HEK293 (cell line): ENCODE measurements at regions not wholly inside any gene's neighbourhood (a gene's known extent, or its start where the extent isn't known, plus 50 kb on each side); places are given as distances from the start of the nearest gene placed in this dataset.
A peak's percentile ranks its signal among the peaks of the same experiment; 100 is the strongest.

Source experiments
- CTCF ChIA-PET: fragments of 350-600 bp; formaldehyde crosslinking; extraction: SDS; loops from one replicate; lab custom pipeline; 2021; ENCODE audit warnings: antibody characterized with exemption; lab: Yijun Ruan, JAX
- POLR2A ChIA-PET: fragments of 300-600 bp; formaldehyde crosslinking; extraction: SDS; loops from one replicate; lab custom pipeline; 2020; ENCODE audit warnings: antibody characterized with exemption, inconsistent platforms; lab: Yijun Ruan, JAX
- H3K27ac ChIP-seq: fragments of 200-500 bp; sonication (Bioruptor generic); 2 replicates; pipeline ENCODE4 v1.5.1; 2014; ENCODE audit warnings: low read depth, low read length, control low read depth, inconsistent platforms; ENCODE audit errors: extremely low read depth
- H3K36me3 ChIP-seq, 2 experiments: fragments of 200-500 bp in 1 of 2; sonication (Bioruptor generic) in 1 of 2; 1 replicate in 1 of 2; 2 replicates in 1 of 2; pipeline ENCODE4 v1.5.1; 2014 to 2017; ENCODE audit warnings: inconsistent platforms in 2 of 2, low read length in 2 of 2; ENCODE audit not compliant: control insufficient read depth in 2 of 2, insufficient read depth in 1 of 2
- H3K4me1 ChIP-seq: fragments of 200-500 bp; sonication (Bioruptor generic); 2 replicates; pipeline ENCODE4 v1.5.1; 2014; ENCODE audit warnings: mild to moderate bottlenecking, low read length, inconsistent platforms; ENCODE audit not compliant: control insufficient read depth, insufficient read depth
- H3K4me3 ChIP-seq: 2 replicates; pipeline ENCODE4 v1.5.1; 2011; ENCODE audit warnings: low read depth, mild to moderate bottlenecking, control low read depth, low read length, moderate library complexity
- H3K9me3 ChIP-seq: fragments of 200-500 bp; sonication (Bioruptor generic); 2 replicates; pipeline ENCODE4 v1.5.1; 2014; ENCODE audit warnings: low read depth, low read length, inconsistent platforms; ENCODE audit not compliant: control insufficient read depth, insufficient read depth
- BCL11A ChIP-seq: fragments of 450-650 bp; formaldehyde crosslinking; IDR thresholded peaks from 2 replicates; pipeline ENCODE4 v1.5.1; 2016; ENCODE audit warnings: low read depth, missing biosample characterization, missing genetic modification characterization
- GFI1B ChIP-seq: fragments of 450-650 bp; formaldehyde crosslinking; IDR thresholded peaks from 2 replicates; pipeline ENCODE4 v1.5.1; 2016; ENCODE audit warnings: missing biosample characterization, missing genetic modification characterization
- GLI4 ChIP-seq: fragments of 450-650 bp; formaldehyde crosslinking; IDR thresholded peaks from 2 replicates; pipeline ENCODE4 v1.5.1; 2016; ENCODE audit warnings: missing biosample characterization, missing genetic modification characterization
- MZF1 ChIP-seq: fragments of 450-650 bp; formaldehyde crosslinking; IDR thresholded peaks from 2 replicates; pipeline ENCODE4 v1.5.1; 2017; ENCODE audit warnings: missing biosample characterization, missing genetic modification characterization, borderline replicate concordance
- RBAK ChIP-seq: fragments of 450-650 bp; formaldehyde crosslinking; IDR thresholded peaks from 2 replicates; pipeline ENCODE4 v1.5.1; 2016; ENCODE audit warnings: missing biosample characterization, missing genetic modification characterization
- SCRT1 ChIP-seq: fragments of 450-650 bp; formaldehyde crosslinking; IDR thresholded peaks from 2 replicates; pipeline ENCODE4 v1.5.1; 2016; ENCODE audit warnings: missing biosample characterization, missing genetic modification characterization, borderline replicate concordance
- SCRT2 ChIP-seq: fragments of 450-650 bp; formaldehyde crosslinking; IDR thresholded peaks from 2 replicates; pipeline ENCODE4 v1.5.1; 2016; ENCODE audit warnings: missing biosample characterization, missing genetic modification characterization
- SP3 ChIP-seq: fragments of 450-650 bp; formaldehyde crosslinking; IDR thresholded peaks from 2 replicates; pipeline ENCODE4 v1.5.1; 2016; ENCODE audit warnings: missing biosample characterization, missing genetic modification characterization
- TRIM28 ChIP-seq: IDR thresholded peaks from 2 replicates; pipeline ENCODE4 v1.6.1; 2011; ENCODE audit warnings: low read length, control low read depth, borderline replicate concordance
- ZBTB20 ChIP-seq: fragments of 450-650 bp; formaldehyde crosslinking; IDR thresholded peaks from 2 replicates; pipeline ENCODE4 v1.5.1; 2016; ENCODE audit warnings: missing biosample characterization, missing genetic modification characterization
- ZBTB7A ChIP-seq: fragments of 450-650 bp; formaldehyde crosslinking; IDR thresholded peaks from 2 replicates; pipeline ENCODE4 v1.5.1; 2016; ENCODE audit warnings: low read depth, missing biosample characterization, missing genetic modification characterization
- ZNF112 ChIP-seq: fragments of 450-650 bp; formaldehyde crosslinking; IDR thresholded peaks from 2 replicates; pipeline ENCODE4 v1.5.0; 2017; ENCODE audit warnings: missing biosample characterization, missing genetic modification characterization
- ZNF24 ChIP-seq: fragments of 450-650 bp; formaldehyde crosslinking; IDR thresholded peaks from 2 replicates; pipeline ENCODE4 v1.5.1; 2016; ENCODE audit warnings: missing biosample characterization, missing genetic modification characterization
- ZNF248 ChIP-seq: fragments of 450-650 bp; formaldehyde crosslinking; IDR thresholded peaks from 2 replicates; pipeline ENCODE4 v1.5.1; 2017; ENCODE audit warnings: missing biosample characterization, missing genetic modification characterization
- ZNF274 ChIP-seq, 2 experiments: fragments of 200-500 bp in 1 of 2; fragments of 450-650 bp in 1 of 2; sonication (Bioruptor generic) in 1 of 2; formaldehyde crosslinking in 1 of 2; IDR thresholded peaks; 2 replicates each; pipeline versions ENCODE4 v1.5.1 to v1.6.1; 2014 to 2016; ENCODE audit warnings: borderline replicate concordance in 1 of 2, inconsistent platforms in 1 of 2, low read length in 1 of 2, missing biosample characterization in 1 of 2, missing genetic modification characterization in 1 of 2
- ZNF416 ChIP-seq: fragments of 450-650 bp; formaldehyde crosslinking; IDR thresholded peaks from 2 replicates; pipeline ENCODE4 v1.5.1; 2016; ENCODE audit warnings: missing biosample characterization, missing genetic modification characterization
- ZNF473 ChIP-seq: fragments of 450-650 bp; formaldehyde crosslinking; IDR thresholded peaks from 2 replicates; pipeline ENCODE4 v1.5.1; 2017; ENCODE audit warnings: missing biosample characterization, missing genetic modification characterization
- ZNF510 ChIP-seq: fragments of 450-650 bp; formaldehyde crosslinking; IDR thresholded peaks from 2 replicates; pipeline ENCODE4 v1.5.1; 2018; ENCODE audit warnings: mild to moderate bottlenecking, missing genetic modification characterization, missing biosample characterization; ENCODE audit not compliant: insufficient replicate concordance
- ZNF514 ChIP-seq: fragments of 450-650 bp; formaldehyde crosslinking; IDR thresholded peaks from 2 replicates; pipeline ENCODE4 v1.5.1; 2016; ENCODE audit warnings: missing biosample characterization, missing genetic modification characterization
- ZNF530 ChIP-seq: fragments of 450-650 bp; formaldehyde crosslinking; IDR thresholded peaks from 2 replicates; pipeline ENCODE4 v1.5.1; 2016; ENCODE audit warnings: low read depth, missing biosample characterization, missing genetic modification characterization
- ZNF558 ChIP-seq: fragments of 450-650 bp; formaldehyde crosslinking; IDR thresholded peaks from 2 replicates; pipeline ENCODE4 v1.5.1; 2016; ENCODE audit warnings: missing biosample characterization, missing genetic modification characterization
- ZNF561 ChIP-seq: fragments of 450-650 bp; IDR thresholded peaks from 2 replicates; pipeline ENCODE4 v1.5.1; 2018; ENCODE audit warnings: missing biosample characterization, missing genetic modification characterization, borderline replicate concordance
- ZNF629 ChIP-seq: fragments of 450-650 bp; formaldehyde crosslinking; IDR thresholded peaks from 2 replicates; pipeline ENCODE4 v1.5.1; 2017; ENCODE audit warnings: missing biosample characterization, missing genetic modification characterization
- ZNF654 ChIP-seq: fragments of 450-650 bp; formaldehyde crosslinking; IDR thresholded peaks from 2 replicates; pipeline ENCODE4 v1.5.1; 2016; ENCODE audit warnings: low read depth, missing biosample characterization, missing genetic modification characterization
- ZNF658 ChIP-seq: fragments of 450-650 bp; formaldehyde crosslinking; IDR thresholded peaks from 2 replicates; pipeline ENCODE4; 2016; ENCODE audit warnings: missing biosample characterization, missing genetic modification characterization
- TF ChIP-seq, protein P1 (sequence below): fragments of 450-650 bp; formaldehyde crosslinking; IDR thresholded peaks from 2 replicates; pipeline ENCODE4 v1.5.1; 2016; ENCODE audit warnings: missing biosample characterization, missing genetic modification characterization, low read depth
- TF ChIP-seq, protein P2 (sequence below): fragments of 450-650 bp; formaldehyde crosslinking; IDR thresholded peaks from 2 replicates; pipeline ENCODE4; 2016; ENCODE audit warnings: missing biosample characterization, missing genetic modification characterization

DNA sequence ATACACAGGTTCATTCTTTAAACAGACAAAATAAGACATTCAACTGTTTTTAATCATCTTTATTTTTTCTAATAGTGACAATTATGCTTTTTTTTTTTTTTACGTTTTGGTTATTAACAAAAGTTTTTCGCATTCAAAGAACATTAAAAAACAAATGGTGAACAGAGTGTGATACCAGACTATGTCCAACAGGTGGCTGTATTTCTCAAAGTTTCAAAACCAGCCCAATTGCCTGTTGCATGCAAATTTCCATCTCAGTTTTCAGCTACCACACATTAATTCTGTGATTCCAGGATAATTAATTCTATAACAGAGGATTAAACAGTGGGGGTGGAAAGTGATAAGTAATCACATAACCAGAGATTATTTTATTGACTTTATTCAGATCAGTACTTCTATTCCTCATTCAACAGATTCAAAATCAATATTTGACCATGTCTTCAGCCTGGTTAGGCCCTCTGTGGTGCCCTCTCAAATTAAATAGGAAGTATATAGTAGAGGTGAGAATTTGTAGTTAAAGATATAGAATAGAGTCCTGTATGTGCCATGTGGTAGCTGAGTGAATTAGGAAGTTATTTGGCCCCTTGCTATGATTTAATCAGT lies 122.2 kb upstream of the DCBLD2 start:
- TF ChIP-seq SCRT2 (tag by site-specific recombination) (peak; percentile 87), ZNF112 (tag by site-specific recombination) (no peak), SCRT1 (tag by site-specific recombination) (0 out of 2 replicates have a peak, but pooled peaks have one; percentile 23), ZNF654 (tag by site-specific recombination) (peak; percentile 65)
- TF ChIP-seq, all 188 proteins: peak for 3
- no peak overlapping the region for H3K27ac ChIP-seq
- H3K4me1 ChIP-seq = no peaks in the 10 kb centered on the region
- CTCF ChIA-PET = interaction anchor here (0.6 to 3.6 kb wide), 23 partner anchors 13 to 1206 kb away, joined by 3 to 29 read pairs (median 4); no protein-coding TSS in a partner anchor
- H3K9me3 ChIP-seq = no peaks in the 10 kb centered on the region
- H3K36me3 ChIP-seq = no peaks in the 10 kb centered on the region
- H3K4me3 ChIP-seq = no peak overlapping the region
- POLR2A ChIA-PET = no interaction called here

DNA sequence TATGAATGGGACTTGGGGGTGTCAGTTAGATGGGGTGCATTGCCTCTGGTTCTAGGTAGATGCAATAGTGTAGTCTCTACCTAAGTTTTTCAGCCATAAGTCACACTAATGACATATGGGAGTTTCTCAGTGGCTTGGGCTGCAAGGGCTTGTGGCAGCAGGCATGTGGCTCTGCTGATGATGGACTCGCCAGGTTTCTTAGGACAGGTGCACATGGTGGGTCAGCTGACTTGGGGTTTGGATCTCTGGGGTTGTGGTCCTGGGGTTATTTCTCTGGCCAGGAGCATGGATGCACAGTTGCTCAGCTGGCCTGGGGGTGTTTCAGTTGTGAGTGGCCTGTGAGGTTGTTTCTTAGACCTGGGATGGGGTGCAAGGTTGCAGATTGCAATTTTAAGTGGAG lies 120.0 kb upstream of the DCBLD2 start:
- TF ChIP-seq, protein P1, sequence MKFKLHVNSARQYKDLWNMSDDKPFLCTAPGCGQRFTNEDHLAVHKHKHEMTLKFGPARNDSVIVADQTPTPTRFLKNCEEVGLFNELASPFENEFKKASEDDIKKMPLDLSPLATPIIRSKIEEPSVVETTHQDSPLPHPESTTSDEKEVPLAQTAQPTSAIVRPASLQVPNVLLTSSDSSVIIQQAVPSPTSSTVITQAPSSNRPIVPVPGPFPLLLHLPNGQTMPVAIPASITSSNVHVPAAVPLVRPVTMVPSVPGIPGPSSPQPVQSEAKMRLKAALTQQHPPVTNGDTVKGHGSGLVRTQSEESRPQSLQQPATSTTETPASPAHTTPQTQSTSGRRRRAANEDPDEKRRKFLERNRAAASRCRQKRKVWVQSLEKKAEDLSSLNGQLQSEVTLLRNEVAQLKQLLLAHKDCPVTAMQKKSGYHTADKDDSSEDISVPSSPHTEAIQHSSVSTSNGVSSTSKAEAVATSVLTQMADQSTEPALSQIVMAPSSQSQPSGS = no peak
- no peak for TF ChIP-seq ZNF416
- no peak for TF ChIP-seq RBAK (tag by site-specific recombination)
- no peak for TF ChIP-seq GLI4 (tag by site-specific recombination)
- no peak for TF ChIP-seq ZNF473 (tag by site-specific recombination)
- no peak for TF ChIP-seq ZBTB20 (tag by site-specific recombination)
- no peak for TF ChIP-seq ZNF24
- no peak for TF ChIP-seq ZNF629 (tag by site-specific recombination)
- Histone ChIP-seq H3K4me1 (no peaks in the 10 kb centered on the region), H3K9me3 (no peaks in the 10 kb centered on the region), H3K36me3 (no peaks in the 10 kb centered on the region), H3K27ac (no peak overlapping the region), H3K4me3 (no peak overlapping the region)
- ChIA-PET POLR2A (no interaction called here), CTCF (interaction anchor here (0.7 kb wide), 1 partner anchor 409 kb away, joined by 3 read pairs; no protein-coding TSS in a partner anchor)

DNA sequence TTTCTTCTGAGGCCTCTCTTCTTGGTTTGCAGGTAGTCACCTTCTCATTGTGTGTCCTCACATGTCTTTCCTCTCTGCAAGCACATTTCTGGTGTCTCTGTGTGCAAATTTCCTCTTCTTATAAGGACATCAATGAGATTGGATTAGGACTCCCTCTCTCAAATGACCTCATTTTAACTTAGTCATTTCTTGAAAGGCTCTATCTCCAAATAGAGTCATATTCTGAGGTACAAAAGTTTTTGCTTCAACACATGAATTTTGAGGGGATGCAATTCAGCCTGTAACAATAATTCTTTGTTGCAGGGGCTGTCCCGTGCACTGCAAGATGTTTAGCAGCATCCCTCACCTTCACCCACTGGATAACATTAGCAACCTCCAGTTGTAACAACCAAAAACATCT lies 115.0 kb upstream of the DCBLD2 start:
- Histone ChIP-seq H3K27ac (no peak overlapping the region), H3K9me3 (no peaks in the 10 kb centered on the region), H3K4me3 (no peak overlapping the region), H3K4me1 (no peaks in the 10 kb centered on the region), H3K36me3 (no peaks in the 10 kb centered on the region)
- ChIA-PET POLR2A (no interaction called here), CTCF (interaction anchor here (0.6 kb wide), 1 partner anchor 737 kb away, joined by 3 read pairs; no protein-coding TSS in a partner anchor)
- no peak for TF ChIP-seq ZNF629 (tag by site-specific recombination)
- TF ChIP-seq, protein P2, sequence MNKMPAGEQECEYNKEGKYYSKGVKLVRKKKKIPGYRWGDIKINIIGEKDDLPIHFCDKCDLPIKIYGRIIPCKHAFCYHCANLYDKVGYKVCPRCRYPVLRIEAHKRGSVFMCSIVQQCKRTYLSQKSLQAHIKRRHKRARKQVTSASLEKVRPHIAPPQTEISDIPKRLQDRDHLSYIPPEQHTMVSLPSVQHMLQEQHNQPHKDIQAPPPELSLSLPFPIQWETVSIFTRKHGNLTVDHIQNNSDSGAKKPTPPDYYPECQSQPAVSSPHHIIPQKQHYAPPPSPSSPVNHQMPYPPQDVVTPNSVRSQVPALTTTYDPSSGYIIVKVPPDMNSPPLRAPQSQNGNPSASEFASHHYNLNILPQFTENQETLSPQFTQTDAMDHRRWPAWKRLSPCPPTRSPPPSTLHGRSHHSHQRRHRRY (tag by site-specific recombination) = no peak
- TF ChIP-seq ZNF274 (IDR thresholded peaks at IDR 0.05; ENCODE audit: low read length) = no peak
- TF ChIP-seq ZNF274 (tag by site-specific recombination; IDR thresholded peaks at IDR 0.05; ENCODE audit: borderline replicate concordance) = no peak
- TF ChIP-seq TRIM28 = no peak
- TF ChIP-seq ZNF514 (tag by site-specific recombination) = no peak
- TF ChIP-seq ZNF248 (tag by site-specific recombination) = no peak
- no peak for TF ChIP-seq ZNF530 (tag by site-specific recombination)
- TF ChIP-seq ZNF558 (tag by site-specific recombination) = no peak
- no peak for TF ChIP-seq GFI1B (tag by site-specific recombination)
- TF ChIP-seq ZNF510 = no peak
- no peak for TF ChIP-seq ZNF658
- no peak for TF ChIP-seq BCL11A
- TF ChIP-seq ZBTB7A (tag by site-specific recombination) = no peak
- no peak for TF ChIP-seq SP3 (tag by site-specific recombination)
- TF ChIP-seq MZF1 = no peak
- no peak for TF ChIP-seq ZNF561 (tag by site-specific recombination)
